Panc1 (cell line): ENCODE measurements at regions not wholly inside any gene's neighbourhood (a gene's known extent, or its start where the extent isn't known, plus 50 kb on each side); places are given as distances from the start of the nearest gene placed in this dataset.

Experiments
- ATAC-seq: fragments of 200-7000 bp; cut with Tn5 transposase; 2 replicates; pipeline ENCODE4 v1.9.1; 2020; ENCODE audit warnings: mild to moderate bottlenecking, moderate library complexity
- BruUV-seq: library from RNA; stranded (reverse); fragments of 400-500 nt; replicated peaks from 2 replicates; lab custom pipeline; 2021; lab: Mats Ljungman, UMichigan
- CTCF ChIA-PET: fragments of 300-600 bp; sonication (Branson Sonifier 250); formaldehyde crosslinking; loops from one replicate; lab custom pipeline; 2022; ENCODE audit warnings: antibody characterized with exemption; lab: Charles Lee
- POLR2A ChIA-PET: fragments of 300-600 bp; sonication (Branson Sonifier 250); formaldehyde crosslinking; loops from one replicate; lab custom pipeline; 2022; ENCODE audit warnings: antibody characterized with exemption; lab: Charles Lee
- DNase-seq: peaks from one replicate; pipeline ENCODE4 v3.0.0-alpha.2; 2010; ENCODE audit warnings: low read depth, low spot score
- H3K27ac ChIP-seq: 2 replicates; pipeline ENCODE4 v1.5.1; 2011; ENCODE audit warnings: mild to moderate bottlenecking, low read length, inconsistent platforms
- H3K27me3 ChIP-seq: fragments of 200-500 bp; sonication (Bioruptor generic); 2 replicates; pipeline ENCODE4 v1.6.0; 2014; ENCODE audit warnings: low read length, inconsistent platforms; ENCODE audit not compliant: control insufficient read depth, insufficient read depth
- H3K36me3 ChIP-seq: fragments of 200-500 bp; sonication (Bioruptor generic); 2 replicates; pipeline ENCODE4 v1.5.1; 2014; ENCODE audit warnings: inconsistent platforms, mild to moderate bottlenecking, low read length, moderate library complexity; ENCODE audit not compliant: control insufficient read depth, insufficient read depth
- H3K4me1 ChIP-seq: 2 replicates; pipeline ENCODE4 v1.5.1; 2011; ENCODE audit warnings: inconsistent platforms, mild to moderate bottlenecking, low read length, moderate library complexity; ENCODE audit not compliant: control insufficient read depth, insufficient read depth
- H3K4me3 ChIP-seq, 2 experiments: 2 replicates each; pipeline ENCODE4 v1.5.1; 2011 to 2012; ENCODE audit warnings: low read depth in 2 of 2, low read length in 2 of 2, mild to moderate bottlenecking in 2 of 2, inconsistent platforms in 1 of 2, moderate library complexity in 1 of 2
- H3K9me3 ChIP-seq: fragments of 200-500 bp; sonication (Bioruptor generic); 2 replicates; pipeline ENCODE4 v1.5.1; 2014; ENCODE audit warnings: low read depth, mild to moderate bottlenecking, inconsistent platforms, low read length, moderate library complexity; ENCODE audit not compliant: control insufficient read depth, insufficient read depth
- CTCF ChIP-seq: fragments of 450-650 bp; IDR thresholded peaks from 2 replicates; pipeline ENCODE4 v1.5.1; 2017; ENCODE audit warnings: mild to moderate bottlenecking
- POLR2AphosphoS5 ChIP-seq: IDR thresholded peaks from 2 replicates; pipeline ENCODE4 v1.6.1; 2012; ENCODE audit warnings: mild to moderate bottlenecking, low read depth, low read length, moderate library complexity
- SIN3A ChIP-seq: IDR thresholded peaks from 2 replicates; pipeline ENCODE4 v1.6.1; 2012; ENCODE audit warnings: low read depth, mild to moderate bottlenecking, low read length, moderate library complexity, borderline replicate concordance; ENCODE audit not compliant: insufficient read depth
- TCF7L2 ChIP-seq: IDR thresholded peaks from 2 replicates; pipeline ENCODE4 v1.6.1; 2011; ENCODE audit warnings: mild to moderate bottlenecking, low read depth, low read length, inconsistent platforms
- in situ Hi-C: cut with HindIII; loops from 2 replicates; pipeline ENCODE4 v1.10.0; 2016; ENCODE audit warnings: low sequenced_read_pairs, low pct_unique_long_range_greater_than_20kb
- intact Hi-C: fragments of 100-400 bp; cut with micrococcal nuclease; formaldehyde crosslinking; loops from one replicate; pipeline ENCODE4 v1.10.0; 2022; ENCODE audit not compliant: unreplicated experiment
- TF ChIP-seq, protein P1 (sequence below), 2 experiments: IDR thresholded peaks; 2 replicates each; pipeline ENCODE4 v1.6.1; 2011 to 2012; ENCODE audit warnings: low read depth in 2 of 2, control low read depth in 1 of 2, low read length in 1 of 2, mild to moderate bottlenecking in 1 of 2, moderate library complexity in 1 of 2; ENCODE audit not compliant: insufficient read depth in 1 of 2

DNA sequence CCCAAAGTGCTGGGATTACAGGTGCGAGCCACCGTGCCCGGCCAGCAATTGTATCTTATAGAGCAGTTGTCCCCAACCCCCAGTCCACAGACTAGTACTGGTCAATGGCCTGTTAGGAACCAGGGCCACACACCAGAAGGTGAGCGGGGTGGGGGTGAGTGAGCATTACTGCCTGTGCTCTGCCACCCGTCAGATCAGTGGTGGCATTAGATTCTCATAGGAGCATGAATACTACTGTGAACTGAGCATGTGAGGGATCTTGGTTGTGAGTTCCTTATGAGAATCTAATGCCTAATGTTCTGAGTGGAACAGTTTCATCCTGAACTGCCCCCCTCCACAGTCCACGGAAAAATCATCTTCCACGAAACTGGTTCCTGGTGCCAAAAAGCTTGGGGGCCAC, 328.0 kb upstream of the BOD1L1 start:
- BruUV-seq, result no TSS peak
- POLR2A ChIA-PET, result no interaction called here
- DNase-seq (no peak), ATAC-seq (no peak)
- no peak overlapping the region for H3K4me3 ChIP-seq
- no peaks in the 10 kb centered on the region for H3K4me1 ChIP-seq
- H3K27me3 ChIP-seq, result no peaks in the 10 kb centered on the region
- no peaks in the 10 kb centered on the region for H3K9me3 ChIP-seq
- in situ Hi-C loops (no loop called here), intact Hi-C loops (no loop called here)
- CTCF ChIA-PET, result no interaction called here
- H3K36me3 ChIP-seq, result no peaks in the 10 kb centered on the region
- no peak overlapping the region for H3K27ac ChIP-seq
- TF ChIP-seq, protein P1, sequence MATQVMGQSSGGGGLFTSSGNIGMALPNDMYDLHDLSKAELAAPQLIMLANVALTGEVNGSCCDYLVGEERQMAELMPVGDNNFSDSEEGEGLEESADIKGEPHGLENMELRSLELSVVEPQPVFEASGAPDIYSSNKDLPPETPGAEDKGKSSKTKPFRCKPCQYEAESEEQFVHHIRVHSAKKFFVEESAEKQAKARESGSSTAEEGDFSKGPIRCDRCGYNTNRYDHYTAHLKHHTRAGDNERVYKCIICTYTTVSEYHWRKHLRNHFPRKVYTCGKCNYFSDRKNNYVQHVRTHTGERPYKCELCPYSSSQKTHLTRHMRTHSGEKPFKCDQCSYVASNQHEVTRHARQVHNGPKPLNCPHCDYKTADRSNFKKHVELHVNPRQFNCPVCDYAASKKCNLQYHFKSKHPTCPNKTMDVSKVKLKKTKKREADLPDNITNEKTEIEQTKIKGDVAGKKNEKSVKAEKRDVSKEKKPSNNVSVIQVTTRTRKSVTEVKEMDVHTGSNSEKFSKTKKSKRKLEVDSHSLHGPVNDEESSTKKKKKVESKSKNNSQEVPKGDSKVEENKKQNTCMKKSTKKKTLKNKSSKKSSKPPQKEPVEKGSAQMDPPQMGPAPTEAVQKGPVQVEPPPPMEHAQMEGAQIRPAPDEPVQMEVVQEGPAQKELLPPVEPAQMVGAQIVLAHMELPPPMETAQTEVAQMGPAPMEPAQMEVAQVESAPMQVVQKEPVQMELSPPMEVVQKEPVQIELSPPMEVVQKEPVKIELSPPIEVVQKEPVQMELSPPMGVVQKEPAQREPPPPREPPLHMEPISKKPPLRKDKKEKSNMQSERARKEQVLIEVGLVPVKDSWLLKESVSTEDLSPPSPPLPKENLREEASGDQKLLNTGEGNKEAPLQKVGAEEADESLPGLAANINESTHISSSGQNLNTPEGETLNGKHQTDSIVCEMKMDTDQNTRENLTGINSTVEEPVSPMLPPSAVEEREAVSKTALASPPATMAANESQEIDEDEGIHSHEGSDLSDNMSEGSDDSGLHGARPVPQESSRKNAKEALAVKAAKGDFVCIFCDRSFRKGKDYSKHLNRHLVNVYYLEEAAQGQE (IDR thresholded peaks at IDR 0.05; ENCODE audit: insufficient read depth in 1 of 2, low read depth in 2 of 2, low read length in 1 of 2), result no peak
- no peak for TF ChIP-seq TCF7L2
- no peak for TF ChIP-seq CTCF
- no peak for TF ChIP-seq SIN3A
- TF ChIP-seq POLR2AphosphoS5, result no peak

DNA sequence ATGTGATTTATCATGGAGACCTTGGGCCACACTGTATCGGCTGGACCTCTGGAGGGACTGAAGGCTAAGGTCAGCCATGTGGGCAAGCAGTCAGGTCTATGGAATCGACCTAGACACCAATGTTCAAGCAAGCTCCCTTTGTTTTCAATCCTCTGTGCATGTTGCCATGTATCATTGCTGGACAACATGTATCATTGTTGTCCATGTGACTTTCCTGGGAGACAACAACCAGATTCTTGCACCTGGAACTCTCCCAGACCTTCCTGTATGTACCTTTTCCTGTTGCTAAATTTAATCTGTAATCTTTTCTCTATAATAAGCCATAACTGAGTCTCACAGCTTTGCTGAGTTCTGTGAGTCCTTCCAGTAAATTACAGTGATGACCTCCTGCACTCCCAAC, 329.4 kb upstream of the BOD1L1 start:
- BruUV-seq, result no TSS peak
- CTCF ChIA-PET, result no interaction called here

More for the DNA sequence above, 329.4 kb upstream of the BOD1L1 start:
- DNase-seq (no peak), ATAC-seq (no peak)
- no peaks in the 10 kb centered on the region for H3K4me1 ChIP-seq
- H3K27me3 ChIP-seq, result no peaks in the 10 kb centered on the region
- TF ChIP-seq SIN3A (no peak), CTCF (no peak), POLR2AphosphoS5 (no peak), TCF7L2 (no peak)
- TF ChIP-seq, protein P1 (IDR thresholded peaks at IDR 0.05; ENCODE audit: insufficient read depth in 1 of 2, low read depth in 2 of 2, low read length in 1 of 2), result no peak
- in situ Hi-C loops (no loop called here), intact Hi-C loops (no loop called here)
- H3K4me3 ChIP-seq, result no peak overlapping the region
- no peaks in the 10 kb centered on the region for H3K9me3 ChIP-seq
- no peaks in the 10 kb centered on the region for H3K36me3 ChIP-seq
- POLR2A ChIA-PET, result no interaction called here
- H3K27ac ChIP-seq, result no peak overlapping the region
